GM21381 (cell line): ENCODE measurements at regions not wholly inside any gene's neighbourhood (a gene's known extent, or its start where the extent isn't known, plus 50 kb on each side); places are given as distances from the start of the nearest gene placed in this dataset.
"Not testable (repeated sequence)": the region's sequence is repeated elsewhere in the genome, so short reads cannot be mapped to it uniquely, and the experiment has no call there.

Source experiments
- ATAC-seq: cut with Tn5 transposase; IDR thresholded peaks from one replicate; pipeline ENCODE4 v1.9.1; 2021; ENCODE audit warnings: mild to moderate bottlenecking, moderate library complexity; ENCODE audit not compliant: unreplicated experiment

DNA sequence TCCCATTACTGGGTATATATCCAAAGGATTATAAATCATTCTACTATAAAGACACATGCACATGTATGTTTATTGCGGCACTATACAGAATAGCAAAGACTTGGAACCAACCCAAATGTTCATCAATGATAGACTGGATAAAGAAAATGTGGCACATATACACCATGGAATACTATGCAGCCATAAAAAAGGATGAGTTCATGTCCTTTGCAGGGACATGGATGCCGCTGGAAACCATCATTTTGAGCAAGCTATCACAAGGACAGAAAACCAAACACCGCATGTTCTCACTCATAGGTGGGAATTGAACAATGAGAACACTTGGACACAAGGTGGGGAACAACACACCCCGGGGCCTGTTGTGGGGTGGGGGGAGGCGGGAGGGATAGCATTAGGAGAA lies 57.0 kb upstream of the NEUROD1 start:
- not testable (repeated sequence) for ATAC-seq

DNA sequence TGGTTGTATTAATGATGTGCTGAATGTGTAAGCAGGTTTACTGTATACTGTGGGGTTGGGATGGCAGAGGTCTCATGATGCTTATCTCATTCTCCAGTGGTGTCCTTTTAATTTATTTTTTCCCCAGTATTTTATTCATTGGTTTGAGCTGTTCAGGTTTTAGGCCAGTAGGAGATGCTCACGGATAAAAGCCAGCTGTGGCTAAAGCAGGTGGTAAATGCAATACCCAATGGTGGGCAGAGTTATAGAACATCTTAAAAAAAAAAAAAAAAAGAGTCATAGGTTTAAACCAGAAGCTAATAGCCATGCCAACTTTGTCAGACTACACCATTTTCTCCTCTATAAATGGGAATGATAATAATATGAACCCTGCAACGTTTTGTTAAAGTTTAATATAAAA lies 57.8 kb upstream of the NEUROD1 start:
- no peak for ATAC-seq

DNA sequence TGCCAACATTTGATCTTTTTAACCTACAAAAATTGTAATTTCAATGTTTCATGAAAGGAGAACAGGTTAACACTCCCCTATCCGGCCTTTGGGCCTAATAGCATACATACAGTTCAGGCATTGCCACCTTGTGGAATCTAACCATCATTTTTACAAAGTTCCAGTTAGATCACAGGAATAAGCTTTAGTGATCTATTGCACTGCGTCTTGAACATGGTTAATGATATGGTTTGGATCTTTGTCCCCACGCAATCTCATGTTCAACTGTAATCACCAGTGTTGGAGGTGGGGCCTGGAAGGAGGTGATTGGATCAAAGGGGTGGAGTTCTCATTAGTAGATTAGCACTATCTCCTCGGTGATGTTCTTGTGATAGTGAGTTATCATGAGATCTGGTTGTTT lies 58.2 kb upstream of the NEUROD1 start:
- ATAC-seq = no peak

GRCh38 chr2:181741756-181742155 lies 61.4 kb upstream of the NEUROD1 start:
- ATAC-seq = no peak

GRCh38 chr2:181742361-181742760 lies 62.0 kb upstream of the NEUROD1 start:
- ATAC-seq = no peak

- ATAC-seq = peak; percentile 64
These were observed 62.8 kb upstream of the NEUROD1 start for GRCh38 chr2:181742922-181743722.

DNA sequence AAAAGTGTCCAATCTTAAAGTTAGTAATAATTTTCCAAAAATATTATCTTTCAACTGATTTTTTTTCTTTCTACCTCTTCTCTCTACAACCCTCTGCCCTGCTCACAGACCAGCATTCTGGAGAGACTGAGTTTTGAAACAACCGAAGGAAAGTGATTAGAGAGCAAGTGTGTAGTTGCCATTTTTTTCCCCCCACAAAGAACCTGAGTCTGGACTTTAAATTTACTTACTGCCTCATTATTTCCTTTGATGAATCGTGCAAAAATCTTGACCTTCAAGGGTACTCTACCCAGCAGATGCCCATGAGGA lies 63.4 kb upstream of the NEUROD1 start:
- no peak for ATAC-seq

- no peak for ATAC-seq
These were observed 65.7 kb upstream of the NEUROD1 start for GRCh38 chr2:181745796-181746540.

GRCh38 chr2:181746844-181747243 lies 66.5 kb upstream of the NEUROD1 start:
- ATAC-seq = no peak

GRCh38 chr2:181750305-181750704 lies 70.0 kb upstream of the NEUROD1 start:
- no peak for ATAC-seq

- no peak for ATAC-seq
These were observed 71.1 kb upstream of the NEUROD1 start for GRCh38 chr2:181751266-181752030.

GRCh38 chr2:181752301-181752700 lies 72.0 kb upstream of the NEUROD1 start:
- ATAC-seq = no peak

- ATAC-seq = no peak
These were observed 73.4 kb upstream of the NEUROD1 start for GRCh38 chr2:181753686-181754085.

DNA sequence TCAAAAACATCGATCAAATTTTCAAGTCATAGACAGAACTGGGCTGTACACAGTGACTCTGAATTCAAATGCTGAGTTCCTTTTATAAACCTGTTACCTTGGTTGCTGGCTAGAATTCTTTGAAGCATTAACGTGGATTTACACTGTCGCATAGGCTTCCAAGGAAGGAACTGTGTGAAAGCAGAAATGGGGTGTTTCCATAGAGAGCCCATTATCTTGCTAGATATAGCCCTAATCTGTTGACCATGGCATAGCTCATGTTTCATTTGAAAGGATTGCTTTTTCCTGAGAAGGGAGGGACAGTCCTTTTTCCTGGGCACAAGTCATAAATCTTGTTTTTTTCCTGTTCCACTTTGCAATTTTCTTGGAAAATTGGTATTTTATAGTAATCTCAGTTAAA lies 73.8 kb upstream of the NEUROD1 start:
- no peak for ATAC-seq

- no peak for ATAC-seq
These were observed 74.9 kb upstream of the NEUROD1 start for GRCh38 chr2:181755181-181755580.

DNA sequence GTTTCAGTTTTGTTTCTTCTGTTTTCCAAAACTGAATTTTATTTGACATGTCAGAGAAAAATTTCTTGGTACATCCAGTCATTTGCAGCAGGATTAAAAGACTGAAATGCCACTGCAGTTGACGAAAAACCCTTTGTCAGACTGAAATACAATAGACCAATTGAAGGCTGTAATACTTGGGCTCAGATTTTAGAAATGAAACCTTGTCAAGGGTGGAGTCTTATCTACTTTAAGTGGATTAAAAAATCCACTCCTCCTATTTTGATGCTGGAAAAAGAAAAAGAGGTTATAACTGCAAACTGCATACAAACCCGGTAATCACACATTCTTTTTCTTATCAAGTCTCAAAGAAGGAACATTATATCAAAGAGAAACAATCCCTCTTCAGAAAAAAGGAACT lies 80.2 kb upstream of the NEUROD1 start:
- ATAC-seq = no peak

GRCh38 chr2:181761175-181761574 lies 80.9 kb upstream of the NEUROD1 start:
- ATAC-seq = no peak

DNA sequence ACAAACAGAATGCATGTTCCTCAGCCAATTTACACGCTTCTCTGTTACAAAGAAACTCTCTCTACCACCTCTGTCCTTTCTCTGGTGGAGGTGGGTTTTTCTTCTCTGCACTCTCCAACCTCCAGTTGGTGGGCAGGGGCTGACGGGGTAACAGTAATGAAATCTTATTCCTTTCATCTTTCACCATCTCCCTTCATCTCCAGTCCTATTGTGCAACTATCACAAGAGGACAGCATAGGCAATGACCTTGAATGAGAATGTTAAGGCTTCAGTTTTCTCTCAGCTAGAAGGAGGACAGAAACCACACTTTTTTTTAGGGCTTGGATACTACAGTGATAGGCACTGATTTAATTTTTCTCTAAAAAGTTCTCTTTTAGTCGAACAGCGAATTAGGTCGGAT lies 81.7 kb upstream of the NEUROD1 start:
- ATAC-seq = no peak

GRCh38 chr2:181762848-181763247 lies 82.5 kb upstream of the NEUROD1 start:
- no peak for ATAC-seq

- no peak for ATAC-seq
These were observed 83.1 kb upstream of the NEUROD1 start for GRCh38 chr2:181763423-181763822.

DNA sequence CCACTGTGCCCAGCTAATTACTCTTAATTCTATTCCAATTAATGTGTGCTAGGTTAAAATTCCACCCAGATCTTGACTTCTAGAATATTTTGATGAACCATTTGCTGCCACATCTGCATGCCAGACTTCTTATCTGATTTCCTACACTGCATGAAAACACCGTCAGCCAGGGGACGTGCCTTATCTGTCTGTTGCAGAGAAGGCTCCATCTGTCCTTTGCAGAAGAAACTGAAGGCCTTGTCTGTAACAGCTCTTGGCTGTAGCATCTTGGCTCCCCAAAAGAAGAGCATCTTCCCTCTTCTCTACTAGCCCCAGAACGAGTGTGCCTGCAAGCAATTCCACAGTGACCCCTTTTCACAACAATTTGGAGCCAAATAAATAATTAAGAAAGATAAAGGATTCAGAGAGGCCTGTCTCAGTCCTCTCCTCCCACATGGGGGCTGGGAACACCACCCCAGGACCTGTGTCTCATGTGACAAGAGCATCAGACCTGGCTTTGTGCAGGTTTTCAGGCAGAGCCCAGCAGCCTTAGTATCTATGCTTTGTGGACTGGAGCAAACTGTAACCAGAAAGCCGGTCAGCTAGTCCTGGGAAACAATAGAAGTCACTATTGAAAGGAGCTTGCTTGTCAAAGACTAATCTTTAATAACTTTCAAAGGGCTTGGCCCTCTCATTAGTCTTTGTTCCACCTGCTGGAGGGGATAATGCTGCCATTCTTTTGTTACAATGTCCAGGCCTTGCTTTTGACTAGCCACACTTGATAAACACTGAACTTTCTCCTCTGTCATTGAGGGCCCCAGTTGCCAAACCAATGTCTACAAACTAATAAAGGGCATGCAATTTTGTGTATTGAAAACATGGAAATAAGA lies 84.0 kb upstream of the NEUROD1 start:
- ATAC-seq = no peak
